Natural killer cell treated with Interleukin-12 subunit alpha and Interleukin-12 subunit beta and Interleukin-15 and Interleukin-18, amount 100 ng/mL, for 72 hours (primary cell): ENCODE measurements at regions not wholly inside any gene's neighbourhood (a gene's known extent, or its start where the extent isn't known, plus 50 kb on each side); places are given as distances from the start of the nearest gene placed in this dataset.
A peak's percentile ranks its signal among the peaks of the same experiment; 100 is the strongest.

ENCODE experiments used
- ATAC-seq, 2 donors: fragments of 150-1000 bp; cut with Tn5 transposase in 1 of 2; sonication (Bioruptor Pico), chemical (Tn5 transposase) in 1 of 2; 2 replicates each; pipeline ENCODE4 v1.10.0; 2021
- DNase-seq: peaks from one replicate; pipeline ENCODE4 v3.0.0; 2022; ENCODE audit warnings: low spot score
- H3K27ac Mint-ChIP-seq, 2 donors: 1 replicate in 1 of 2; 2 replicates in 1 of 2; pipeline ENCODE4 v1.8.0; 2022; ENCODE audit warnings: mixed read lengths in 2 of 2, mild to moderate bottlenecking in 1 of 2, moderate library complexity in 1 of 2
- H3K27me3 Mint-ChIP-seq, 2 donors: 1 replicate in 1 of 2; 2 replicates in 1 of 2; pipeline ENCODE4 v1.8.0; 2022; ENCODE audit warnings: mixed read lengths in 2 of 2
- H3K36me3 Mint-ChIP-seq: one replicate; pipeline ENCODE4 v1.8.0; 2022; ENCODE audit warnings: mixed read lengths
- H3K4me1 Mint-ChIP-seq, 2 donors: 1 replicate in 1 of 2; 2 replicates in 1 of 2; pipeline ENCODE4 v1.8.0; 2022; ENCODE audit warnings: low read depth in 2 of 2, mixed read lengths in 2 of 2, mild to moderate bottlenecking in 1 of 2
- H3K4me3 Mint-ChIP-seq: one replicate; pipeline ENCODE4 v1.8.0; 2022; ENCODE audit warnings: mixed read lengths
- H3K9me3 Mint-ChIP-seq: 2 replicates; pipeline ENCODE4 v1.8.0; 2022; ENCODE audit warnings: mixed read lengths

DNA sequence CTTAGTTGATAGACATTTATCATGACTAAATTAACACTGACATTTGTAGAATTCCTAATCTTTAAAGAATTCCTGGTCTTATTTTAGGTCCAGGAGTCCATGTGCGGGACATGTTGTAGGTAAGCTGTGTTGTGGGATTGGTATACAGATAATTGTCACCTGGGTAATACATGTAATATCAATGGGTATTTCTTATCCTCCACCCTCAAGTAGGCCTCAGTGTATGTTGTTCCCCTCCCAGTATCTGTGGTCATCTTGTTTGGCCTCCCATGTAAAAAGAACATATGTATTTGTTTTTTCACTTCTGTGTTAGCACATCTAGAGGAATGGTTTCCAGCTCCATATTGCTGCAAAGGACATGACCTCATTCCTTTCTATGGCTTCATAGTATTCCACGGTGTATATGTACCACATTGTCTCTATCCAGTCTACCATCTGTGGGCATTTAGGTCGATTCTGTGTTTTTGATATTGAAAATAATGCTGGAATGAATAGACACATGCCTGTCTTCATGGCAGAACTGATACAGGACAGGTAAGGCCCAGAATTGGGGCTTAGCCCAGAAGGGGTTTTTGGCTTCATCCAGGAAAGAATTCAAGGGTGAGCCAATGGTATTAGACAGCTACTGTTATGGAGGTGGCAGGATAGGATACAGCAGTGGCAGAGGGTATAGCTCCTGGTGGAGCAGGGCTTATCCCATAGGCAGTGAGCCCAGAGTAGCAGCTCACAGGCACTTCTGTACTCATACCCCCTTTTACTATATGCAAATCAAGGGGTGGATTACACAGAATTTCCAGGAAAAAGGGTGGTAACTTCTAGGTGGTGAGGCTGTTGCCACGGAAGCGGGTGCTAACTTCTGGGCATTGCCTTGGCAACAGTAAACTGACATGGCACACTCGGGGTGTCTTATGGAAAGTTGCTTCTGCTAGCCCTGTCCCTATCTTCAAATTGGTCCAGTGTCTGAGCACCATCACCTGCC is 66.1 kb upstream of the WDR1 start:
- DNase-seq, result peak; percentile 80
- no peaks in the 10 kb centered on the region for H3K27me3 Mint-ChIP-seq
- H3K4me3 Mint-ChIP-seq, result peak overlapping the region; percentile 75
- H3K27ac Mint-ChIP-seq, result peak overlapping the region; percentile 95 to 98
- peaks cover 51 to 67% of the 10 kb centered on the region in 2 donors for H3K4me1 Mint-ChIP-seq
- no peaks in the 10 kb centered on the region for H3K9me3 Mint-ChIP-seq
- H3K36me3 Mint-ChIP-seq, result peaks cover 9% of the 10 kb centered on the region
- ATAC-seq, result peak; percentile 74 to 85

GRCh38 chr4:10181745-10182445 is 65.3 kb upstream of the WDR1 start:
- Mint-ChIP-seq H3K27me3 (no peaks in the 10 kb centered on the region), H3K4me3 (peak overlapping the region; percentile 75)
- no peak for ATAC-seq

GRCh38 chr4:10180927-10181744 is 64.5 kb upstream of the WDR1 start:
- H3K27ac Mint-ChIP-seq, result peak overlapping the region; percentile 95 to 98
- H3K9me3 Mint-ChIP-seq, result no peaks in the 10 kb centered on the region
- peak; percentile 87 to 92 for ATAC-seq
- peaks cover 9% of the 10 kb centered on the region for H3K36me3 Mint-ChIP-seq
- peak; percentile 67 for DNase-seq
- peaks cover 51 to 60% of the 10 kb centered on the region in 2 donors for H3K4me1 Mint-ChIP-seq
- H3K4me3 Mint-ChIP-seq, result peak overlapping the region; percentile 75
- H3K27me3 Mint-ChIP-seq, result no peaks in the 10 kb centered on the region

More at GRCh38 chr4:10181745-10182445, 65.3 kb upstream of the WDR1 start:
- Mint-ChIP-seq H3K27ac (peak overlapping the region; percentile 95 to 98), H3K4me1 (peaks cover 51 to 66% of the 10 kb centered on the region in 2 donors), H3K9me3 (no peaks in the 10 kb centered on the region), H3K36me3 (peaks cover 9% of the 10 kb centered on the region)
- no peak for DNase-seq

DNA sequence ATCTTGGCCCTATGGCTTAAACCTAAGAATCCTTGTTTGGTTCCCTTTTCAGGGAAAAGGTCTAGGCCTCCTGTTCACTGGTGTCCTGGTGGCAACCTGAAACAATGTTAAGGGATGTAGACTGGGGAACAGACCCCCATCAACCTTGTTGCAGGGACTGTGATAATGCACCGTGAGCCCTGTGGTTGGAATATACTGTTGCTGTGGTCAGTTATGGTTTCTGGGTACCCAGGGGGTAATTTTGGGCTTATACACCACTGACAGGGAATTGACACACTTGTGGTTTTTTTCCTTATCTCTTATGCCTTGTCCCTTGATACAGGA is 64.0 kb upstream of the WDR1 start:
- Mint-ChIP-seq H3K36me3 (peaks cover 9% of the 10 kb centered on the region), H3K4me3 (peak overlapping the region; percentile 75), H3K27ac (peak overlapping the region; percentile 95 to 98), H3K9me3 (no peaks in the 10 kb centered on the region), H3K27me3 (no peaks in the 10 kb centered on the region), H3K4me1 (peaks cover 51 to 55% of the 10 kb centered on the region in 2 donors)
- ATAC-seq (no peak), DNase-seq (no peak)

- DNase-seq (no peak), ATAC-seq (no peak)
- peaks cover 9% of the 10 kb centered on the region for H3K36me3 Mint-ChIP-seq
- no peaks in the 10 kb centered on the region for H3K9me3 Mint-ChIP-seq
- H3K4me1 Mint-ChIP-seq, result peaks cover 46 to 50% of the 10 kb centered on the region in 2 donors
- H3K4me3 Mint-ChIP-seq, result peak overlapping the region; percentile 75
- H3K27me3 Mint-ChIP-seq, result no peaks in the 10 kb centered on the region
- H3K27ac Mint-ChIP-seq, result peak overlapping the region; percentile 95 to 98
Measured at GRCh38 chr4:10179957-10180602, 63.5 kb upstream of the WDR1 start.

GRCh38 chr4:10178763-10179162 is 62.2 kb upstream of the WDR1 start:
- DNase-seq, result no peak
- ATAC-seq, result no peak
- Mint-ChIP-seq H3K9me3 (no peaks in the 10 kb centered on the region), H3K27me3 (peaks cover 0 to 3% of the 10 kb centered on the region in 2 donors), H3K4me3 (no peak overlapping the region), H3K27ac (no peak overlapping the region), H3K4me1 (peaks cover 42% of the 10 kb centered on the region in 2 donors), H3K36me3 (peaks cover 9% of the 10 kb centered on the region)

DNA sequence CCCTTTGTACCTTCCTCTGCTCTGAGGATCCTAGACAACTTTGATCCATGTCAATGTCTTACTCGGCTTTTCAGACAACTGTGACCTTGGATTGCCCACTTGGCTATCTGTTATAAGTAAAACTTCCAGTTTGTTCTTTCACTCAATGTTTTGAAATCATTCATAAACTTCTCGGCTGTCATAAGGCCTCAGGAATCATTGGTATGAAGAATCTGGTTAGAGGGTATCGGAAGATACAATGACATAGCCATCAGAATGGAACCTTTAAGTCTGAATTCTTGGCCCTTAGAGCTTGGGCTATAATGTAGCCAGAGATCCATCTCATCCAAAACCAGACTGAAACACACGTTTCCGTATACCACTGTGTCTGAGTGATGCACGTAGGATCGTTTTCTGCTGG is 59.0 kb upstream of the WDR1 start:
- peaks cover 10 to 11% of the 10 kb centered on the region in 2 donors for H3K4me1 Mint-ChIP-seq
- ATAC-seq (no peak), DNase-seq (no peak)
- no peak overlapping the region for H3K27ac Mint-ChIP-seq
- H3K9me3 Mint-ChIP-seq, result no peaks in the 10 kb centered on the region
- no peak overlapping the region for H3K4me3 Mint-ChIP-seq
- peaks cover 11 to 12% of the 10 kb centered on the region in 2 donors for H3K27me3 Mint-ChIP-seq
- no peaks in the 10 kb centered on the region for H3K36me3 Mint-ChIP-seq

DNA sequence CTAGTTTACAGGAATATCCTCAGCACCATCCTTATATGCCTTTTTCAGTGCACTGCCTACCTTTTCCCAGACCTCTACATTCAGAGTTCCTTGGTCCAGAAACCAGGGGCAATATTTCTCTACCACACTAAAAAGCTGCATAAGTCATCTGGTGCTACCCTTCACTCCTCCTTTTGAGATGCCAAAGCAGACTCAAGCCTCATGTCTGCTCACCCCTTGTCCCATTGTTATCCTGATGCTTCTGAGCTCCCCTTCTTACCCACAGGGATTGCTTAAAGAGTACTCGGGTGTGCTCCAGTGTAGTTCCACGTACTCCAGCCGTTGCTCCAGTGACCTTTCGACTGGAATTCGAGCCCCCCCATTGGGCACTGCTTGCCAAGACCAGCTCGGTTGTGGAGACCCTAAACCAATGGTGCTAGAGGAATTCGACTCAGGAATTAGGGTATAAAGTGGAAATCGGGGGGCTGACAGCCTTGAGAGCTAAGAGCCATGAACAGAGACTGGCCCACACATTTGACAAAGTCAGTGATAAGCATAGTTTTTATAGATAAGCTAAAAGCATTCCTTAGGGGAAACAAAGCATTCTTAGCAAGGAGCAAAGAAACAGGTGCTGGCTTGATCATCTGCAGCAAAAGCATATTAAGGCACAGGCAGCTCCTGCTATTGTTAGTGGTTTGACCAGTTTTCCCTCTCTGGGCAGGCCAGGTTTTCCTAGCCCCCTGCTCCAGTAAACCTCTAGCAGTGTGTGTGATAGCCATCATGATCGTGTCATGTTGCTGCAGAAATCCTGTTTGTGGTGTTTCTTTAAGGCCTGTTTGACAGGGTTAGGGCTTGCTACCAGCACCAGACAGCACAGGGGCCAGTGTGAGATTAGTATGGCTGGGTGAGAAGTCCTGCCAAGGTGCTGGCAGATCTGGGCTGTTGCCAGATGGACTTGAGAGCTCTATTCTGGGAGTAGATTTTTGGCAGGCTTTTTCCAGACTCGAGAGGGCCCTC is 57.5 kb upstream of the WDR1 start:
- H3K4me1 Mint-ChIP-seq, result no peaks in the 10 kb centered on the region
- no peaks in the 10 kb centered on the region for H3K9me3 Mint-ChIP-seq
- H3K27me3 Mint-ChIP-seq, result peaks cover 17% of the 10 kb centered on the region in 2 donors
- H3K4me3 Mint-ChIP-seq, result no peak overlapping the region
- ATAC-seq (no peak), DNase-seq (no peak)
- peak overlapping the region in 1 of 2 donors; percentile 41 for H3K27ac Mint-ChIP-seq
- no peaks in the 10 kb centered on the region for H3K36me3 Mint-ChIP-seq

DNA sequence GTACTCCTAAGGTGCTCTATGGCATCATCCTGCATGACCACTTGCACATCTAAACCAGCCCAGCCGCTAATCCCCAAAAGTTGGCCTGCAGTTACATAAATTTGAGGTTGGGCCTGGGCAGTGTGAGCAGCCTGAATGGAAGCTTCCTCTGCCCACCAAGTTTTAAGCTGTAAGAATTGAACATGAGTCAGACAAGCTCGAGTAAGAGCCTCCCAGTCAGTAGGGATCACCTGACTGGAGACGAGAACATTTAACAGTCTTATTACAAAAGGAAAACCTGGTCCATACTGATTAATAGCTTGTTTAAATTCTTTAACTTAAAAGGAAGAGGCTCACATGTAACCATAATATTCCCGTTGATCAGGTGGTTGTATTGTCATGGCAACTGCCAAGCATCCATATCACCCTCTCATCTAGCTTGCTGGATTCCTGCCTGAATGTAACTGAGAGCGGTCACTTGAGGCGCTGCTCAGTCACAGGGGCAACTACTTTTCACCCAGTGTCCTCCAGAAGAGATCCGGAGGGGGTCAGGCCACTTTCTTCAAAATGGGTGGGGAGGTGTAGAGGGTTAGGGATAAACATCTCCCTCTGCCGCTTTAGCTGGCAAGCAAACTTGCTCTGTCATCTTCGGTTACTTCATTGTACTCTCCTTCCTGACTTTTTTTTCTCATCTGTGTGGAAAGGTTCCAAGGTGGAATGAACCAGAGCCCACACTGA is 56.6 kb upstream of the WDR1 start:
- H3K9me3 Mint-ChIP-seq, result no peaks in the 10 kb centered on the region
- no peak overlapping the region for H3K4me3 Mint-ChIP-seq
- peak overlapping the region; percentile 19 to 41 for H3K27ac Mint-ChIP-seq
- DNase-seq, result no peak
- H3K36me3 Mint-ChIP-seq, result no peaks in the 10 kb centered on the region
- H3K27me3 Mint-ChIP-seq, result peaks cover 17% of the 10 kb centered on the region in 2 donors
- no peaks in the 10 kb centered on the region for H3K4me1 Mint-ChIP-seq
- peak in 1 of 2 donors; percentile 31 for ATAC-seq

- no peaks in the 10 kb centered on the region for H3K36me3 Mint-ChIP-seq
- DNase-seq, result no peak
- H3K27me3 Mint-ChIP-seq, result peaks cover 17% of the 10 kb centered on the region in 2 donors
- H3K9me3 Mint-ChIP-seq, result no peaks in the 10 kb centered on the region
- H3K4me1 Mint-ChIP-seq, result no peaks in the 10 kb centered on the region
- no peak overlapping the region for H3K27ac Mint-ChIP-seq
- no peak overlapping the region for H3K4me3 Mint-ChIP-seq
- no peak for ATAC-seq
Measured at GRCh38 chr4:10172278-10172921, 55.8 kb upstream of the WDR1 start.

DNA sequence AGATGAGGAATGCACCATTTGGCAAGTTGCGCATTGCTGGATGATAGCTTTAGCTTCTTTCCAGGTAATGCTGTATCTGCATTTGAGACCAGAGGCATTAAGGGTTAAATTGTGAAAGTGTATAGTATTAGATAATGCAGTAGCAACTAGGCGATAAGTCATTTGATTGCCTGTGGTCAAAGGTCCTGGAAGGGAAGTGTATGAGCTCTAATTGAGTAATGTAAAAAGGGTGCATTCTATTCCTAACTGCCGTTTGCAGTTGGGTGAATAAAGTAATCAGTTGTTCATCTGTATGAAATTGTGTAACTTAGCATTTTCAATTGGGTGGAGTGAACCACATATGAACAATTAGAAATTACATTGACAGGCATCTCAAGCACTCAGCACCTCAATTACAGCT is 54.5 kb upstream of the WDR1 start:
- H3K27me3 Mint-ChIP-seq, result peaks cover 17% of the 10 kb centered on the region in 2 donors
- ATAC-seq (no peak), DNase-seq (no peak)
- no peak overlapping the region for H3K4me3 Mint-ChIP-seq
- H3K27ac Mint-ChIP-seq, result no peak overlapping the region
- H3K9me3 Mint-ChIP-seq, result no peaks in the 10 kb centered on the region
- no peaks in the 10 kb centered on the region for H3K36me3 Mint-ChIP-seq
- no peaks in the 10 kb centered on the region for H3K4me1 Mint-ChIP-seq
